ENCODE measurements at regions not wholly inside any gene's neighbourhood (a gene's known extent, or its start where the extent isn't known, plus 50 kb on each side); places are given as distances from the start of the nearest gene placed in this dataset.

DNA sequence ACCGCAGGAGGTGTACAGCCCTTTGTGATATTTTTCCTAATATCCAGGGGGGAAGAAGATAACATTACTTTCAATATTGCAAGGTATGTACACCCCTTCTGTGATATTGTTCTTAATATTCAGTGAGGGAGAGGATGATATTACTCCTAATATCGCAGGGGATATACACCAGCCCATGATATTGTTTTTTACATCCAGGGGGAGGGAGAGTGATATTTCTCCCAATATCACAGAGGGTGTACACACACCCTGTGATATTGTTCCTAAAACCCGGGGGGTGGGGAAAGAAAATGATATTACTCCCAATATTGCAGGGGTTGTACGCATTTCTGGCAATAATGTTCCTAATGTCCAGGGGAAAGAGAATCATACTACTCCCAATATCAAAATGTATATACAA, 58.0 kb upstream of the SLC25A48 start:
- TF ChIP-seq, protein P1, sequence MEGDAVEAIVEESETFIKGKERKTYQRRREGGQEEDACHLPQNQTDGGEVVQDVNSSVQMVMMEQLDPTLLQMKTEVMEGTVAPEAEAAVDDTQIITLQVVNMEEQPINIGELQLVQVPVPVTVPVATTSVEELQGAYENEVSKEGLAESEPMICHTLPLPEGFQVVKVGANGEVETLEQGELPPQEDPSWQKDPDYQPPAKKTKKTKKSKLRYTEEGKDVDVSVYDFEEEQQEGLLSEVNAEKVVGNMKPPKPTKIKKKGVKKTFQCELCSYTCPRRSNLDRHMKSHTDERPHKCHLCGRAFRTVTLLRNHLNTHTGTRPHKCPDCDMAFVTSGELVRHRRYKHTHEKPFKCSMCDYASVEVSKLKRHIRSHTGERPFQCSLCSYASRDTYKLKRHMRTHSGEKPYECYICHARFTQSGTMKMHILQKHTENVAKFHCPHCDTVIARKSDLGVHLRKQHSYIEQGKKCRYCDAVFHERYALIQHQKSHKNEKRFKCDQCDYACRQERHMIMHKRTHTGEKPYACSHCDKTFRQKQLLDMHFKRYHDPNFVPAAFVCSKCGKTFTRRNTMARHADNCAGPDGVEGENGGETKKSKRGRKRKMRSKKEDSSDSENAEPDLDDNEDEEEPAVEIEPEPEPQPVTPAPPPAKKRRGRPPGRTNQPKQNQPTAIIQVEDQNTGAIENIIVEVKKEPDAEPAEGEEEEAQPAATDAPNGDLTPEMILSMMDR (IDR thresholded peaks at IDR 0.05), result no peak
- TF ChIP-seq ZFX (IDR thresholded peaks at IDR 0.05; ENCODE audit: borderline replicate concordance), result no peak
- H3K27ac ChIP-seq, result no peak overlapping the region

DNA sequence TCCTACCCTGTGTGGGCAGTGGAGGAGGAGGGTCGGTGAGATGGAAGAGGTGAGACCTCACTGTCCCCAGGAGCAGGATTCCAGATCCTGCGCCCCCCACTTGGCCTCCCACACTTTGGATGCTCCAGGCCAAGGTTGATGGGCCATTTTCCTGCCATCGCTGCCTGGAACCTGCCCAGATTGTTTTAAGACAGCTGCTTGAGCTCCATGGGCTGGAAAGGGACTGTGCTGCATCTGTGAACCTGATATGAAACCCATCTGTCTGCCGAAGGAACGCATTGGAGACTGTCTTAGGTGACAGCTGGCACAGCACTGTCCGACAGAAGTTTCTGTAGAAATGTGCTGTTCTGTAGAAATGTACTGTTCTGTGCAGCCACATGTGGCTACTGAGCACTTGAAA, 72.7 kb upstream of the SLC25A48 start:
- H3K27ac ChIP-seq, result no peak overlapping the region
- TF ChIP-seq, protein P1 (IDR thresholded peaks at IDR 0.05), result no peak

DNA sequence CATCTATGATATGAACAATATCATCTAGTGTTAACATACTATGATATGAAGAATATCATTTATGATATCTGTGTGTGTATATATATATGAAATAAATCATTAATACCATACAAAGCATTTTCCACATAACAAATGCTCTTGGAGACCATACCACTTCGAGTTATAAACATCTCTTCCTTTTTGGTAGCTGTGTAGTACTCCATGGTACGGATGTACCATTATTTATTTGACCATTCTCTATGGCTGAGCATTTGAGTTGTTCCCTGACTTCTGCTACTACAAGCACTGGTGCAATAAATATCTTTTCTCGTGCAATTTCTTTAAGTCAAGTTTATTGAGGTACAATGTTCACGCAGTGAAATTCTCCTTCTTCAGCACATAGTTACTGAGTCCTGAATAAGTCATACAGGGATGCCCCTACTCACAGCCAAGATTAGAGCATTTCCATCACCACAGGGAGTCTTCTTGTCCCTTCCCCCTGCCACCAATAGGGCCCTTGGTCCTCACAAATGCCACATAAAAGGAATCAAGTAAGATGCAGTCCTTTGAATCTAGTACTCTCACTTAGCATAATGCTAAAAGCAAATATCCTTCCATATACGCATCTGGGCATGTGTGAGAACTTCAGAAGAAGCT, 75.2 kb upstream of the SLC25A48 start:
- TF ChIP-seq, protein P1 (IDR thresholded peaks at IDR 0.05), result no peak
- no peak for TF ChIP-seq ZFX (IDR thresholded peaks at IDR 0.05; ENCODE audit: borderline replicate concordance)
- H3K27ac ChIP-seq, result no peak overlapping the region

DNA sequence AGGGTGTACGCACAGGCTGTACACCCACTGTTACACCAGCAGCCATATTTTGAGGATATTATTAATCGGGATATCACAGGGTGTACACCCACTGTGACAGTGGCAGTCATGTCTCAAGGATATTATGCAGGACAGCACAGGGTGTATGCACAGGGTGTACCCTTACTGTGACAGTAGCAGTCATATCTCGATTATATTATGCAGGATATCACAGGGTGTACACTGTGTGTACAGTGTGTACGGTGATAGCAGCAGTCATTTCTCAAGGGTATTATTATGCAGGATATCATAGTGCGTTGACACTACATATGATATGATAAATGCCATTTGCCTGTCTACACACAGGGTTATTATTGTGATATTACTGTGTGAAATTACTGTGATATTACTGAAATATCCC, 80.5 kb upstream of the SLC25A48 start:
- no peak overlapping the region for H3K27ac ChIP-seq
- TF ChIP-seq ZFX (IDR thresholded peaks at IDR 0.05; ENCODE audit: borderline replicate concordance), result no peak
- TF ChIP-seq, protein P1 (IDR thresholded peaks at IDR 0.05), result no peak

DNA sequence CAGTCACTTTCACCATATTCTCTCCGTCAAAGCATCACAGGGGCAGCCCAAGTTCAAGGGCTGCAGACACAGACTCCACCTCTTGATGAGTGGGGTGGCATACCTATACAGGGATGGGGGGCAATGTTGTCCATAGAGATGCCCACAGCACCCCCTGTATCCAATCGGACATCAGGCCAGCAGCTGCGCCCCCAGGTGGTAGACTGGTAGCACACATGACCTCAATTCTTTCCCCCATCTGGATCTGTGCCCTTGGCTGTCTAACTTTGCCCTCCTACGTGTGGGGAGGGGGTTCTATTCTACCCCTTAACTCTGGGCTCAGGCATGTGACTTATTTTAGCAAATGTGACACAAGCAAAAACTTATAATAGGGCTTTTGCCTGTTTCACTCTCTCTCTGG, 84.0 kb upstream of the SLC25A48 start:
- H3K27ac ChIP-seq, result no peak overlapping the region
- TF ChIP-seq, protein P1 (IDR thresholded peaks at IDR 0.05), result peak; percentile 39; the same call in 1 of the 2 replicates
- no peak for TF ChIP-seq ZFX (IDR thresholded peaks at IDR 0.05; ENCODE audit: borderline replicate concordance)

DNA sequence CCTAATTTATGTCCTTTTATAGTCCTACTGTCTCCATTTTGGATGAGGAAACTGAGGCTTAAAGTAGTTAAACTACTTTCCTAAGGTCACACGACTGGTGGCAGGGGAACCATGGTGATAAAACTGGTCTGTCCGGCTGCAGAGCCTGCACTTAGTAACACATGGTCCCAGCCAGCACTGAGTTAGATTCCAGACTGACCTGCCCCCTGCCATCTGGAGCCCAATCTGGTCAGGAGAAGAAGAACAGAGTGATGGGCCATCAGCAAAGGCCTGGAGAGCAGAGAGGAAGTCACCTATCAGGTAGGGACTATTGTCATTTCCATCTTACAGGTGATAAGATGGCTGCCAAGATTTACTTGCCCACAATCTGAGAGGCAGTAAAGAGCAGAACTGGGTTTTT, 86.6 kb upstream of the SLC25A48 start:
- TF ChIP-seq, protein P1 (IDR thresholded peaks at IDR 0.05), result no peak
- TF ChIP-seq ZFX (IDR thresholded peaks at IDR 0.05; ENCODE audit: borderline replicate concordance), result no peak
- no peak overlapping the region for H3K27ac ChIP-seq

DNA sequence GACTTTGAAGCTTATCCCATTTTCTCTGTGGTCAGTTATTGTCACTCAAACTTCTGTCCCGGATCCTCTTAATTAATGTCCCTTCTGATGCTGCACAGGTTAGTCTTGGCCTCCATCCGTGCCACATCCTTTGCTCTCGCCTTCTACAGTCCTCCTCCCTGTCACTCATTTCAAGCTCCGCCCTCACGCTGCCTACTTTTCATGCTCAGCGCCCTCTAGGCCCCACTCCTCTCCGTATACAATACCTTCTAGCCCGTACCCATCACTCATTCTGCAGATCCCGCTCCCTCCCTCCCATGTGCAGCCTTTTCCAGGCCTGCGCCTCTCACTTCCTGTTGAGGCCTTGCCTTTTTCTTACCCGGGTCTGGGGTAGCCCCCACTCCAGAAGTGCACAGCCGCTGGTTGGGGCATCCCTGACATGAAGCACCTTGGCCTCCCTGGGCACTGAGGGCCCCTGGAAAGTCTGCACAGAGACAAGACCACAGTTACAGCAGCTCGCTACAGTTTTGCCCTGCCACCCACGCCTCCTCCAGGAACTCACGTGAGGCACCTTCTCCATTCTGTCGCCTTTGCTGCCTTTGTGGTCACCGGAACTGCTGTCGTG, 88.5 kb upstream of the SLC25A48 start:
- TF ChIP-seq, protein P1 (IDR thresholded peaks at IDR 0.05), result peak; percentile 9; the same call in 1 of the 2 replicates
- no peak for TF ChIP-seq ZFX (IDR thresholded peaks at IDR 0.05; ENCODE audit: borderline replicate concordance)
- no peak overlapping the region for H3K27ac ChIP-seq

Measured in 22Rv1 (cell line).